Caco-2 (cell line): ENCODE measurements at regions not wholly inside any gene's neighbourhood (a gene's known extent, or its start where the extent isn't known, plus 50 kb on each side); places are given as distances from the start of the nearest gene placed in this dataset.

ENCODE experiments used
- BruUV-seq: library from RNA; stranded (reverse); fragments of 400-500 nt; replicated peaks from 2 replicates; lab custom pipeline; 2021; lab: Mats Ljungman, UMichigan
- CTCF ChIA-PET: fragments of 300-600 bp; sonication (Branson Sonifier 250); formaldehyde crosslinking; loops from one replicate; lab custom pipeline; 2022; ENCODE audit warnings: antibody characterized with exemption; lab: Charles Lee
- POLR2A ChIA-PET: fragments of 300-600 bp; sonication (Branson Sonifier 250); formaldehyde crosslinking; loops from one replicate; lab custom pipeline; 2022; ENCODE audit warnings: antibody characterized with exemption; lab: Charles Lee
- DNase-seq, 2 experiments: peaks; one replicate each; pipeline versions ENCODE4 v3.0.0 to v3.0.0-alpha.2; 2020 to 2022
- H3K27me3 ChIP-seq: replicated peaks from 2 replicates; pipeline ENCODE4 v1.6.0; 2011; ENCODE audit warnings: low read length; ENCODE audit not compliant: control insufficient read depth, insufficient read depth
- H3K36me3 ChIP-seq: 2 replicates; pipeline ENCODE4 v1.5.1; 2011; ENCODE audit warnings: low read length; ENCODE audit not compliant: control insufficient read depth, insufficient read depth
- H3K4me1 ChIP-seq: fragments of 250-450 bp; sonication (Bioruptor Pico); 2 replicates; pipeline ENCODE4 v1.5.1; 2020; ENCODE audit warnings: mild to moderate bottlenecking
- H3K4me3 ChIP-seq: 2 replicates; pipeline ENCODE4 v1.5.1; 2011; ENCODE audit warnings: low read depth, mild to moderate bottlenecking, control low read depth, low read length
- H3K9me3 ChIP-seq: fragments of 250-450 bp; sonication (Bioruptor Pico); 2 replicates; pipeline ENCODE4 v1.5.1; 2020; ENCODE audit warnings: mild to moderate bottlenecking, moderate library complexity
- H3K27ac Mint-ChIP-seq: one replicate; pipeline ENCODE4 v1.8.0; 2022; ENCODE audit warnings: mixed read lengths; ENCODE audit not compliant: unreplicated experiment
- H3K27me3 Mint-ChIP-seq: one replicate; pipeline ENCODE4 v1.8.0; 2022; ENCODE audit warnings: mixed read lengths; ENCODE audit not compliant: insufficient read depth, unreplicated experiment
- H3K36me3 Mint-ChIP-seq: one replicate; pipeline ENCODE4 v1.8.0; 2022; ENCODE audit warnings: mild to moderate bottlenecking, mixed read lengths; ENCODE audit not compliant: insufficient read depth, unreplicated experiment
- H3K4me1 Mint-ChIP-seq: one replicate; pipeline ENCODE4 v1.8.0; 2022; ENCODE audit warnings: low read depth, mixed read lengths; ENCODE audit not compliant: unreplicated experiment
- H3K4me3 Mint-ChIP-seq: one replicate; pipeline ENCODE4 v1.8.0; 2022; ENCODE audit warnings: mild to moderate bottlenecking, moderate library complexity, mixed read lengths; ENCODE audit not compliant: unreplicated experiment
- H3K9me3 Mint-ChIP-seq: one replicate; pipeline ENCODE4 v1.8.0; 2022; ENCODE audit warnings: mixed read lengths; ENCODE audit not compliant: unreplicated experiment
- CTCF ChIP-seq, 2 experiments: fragments of 200-600 bp in 1 of 2; IDR thresholded peaks; 1 replicate in 1 of 2; 2 replicates in 1 of 2; pipeline versions ENCODE4 v1.5.1 to v1.8.0; 2011 to 2022; ENCODE audit warnings: antibody characterized with exemption in 1 of 2, control low read depth in 1 of 2, inconsistent platforms in 1 of 2, low read depth in 1 of 2, low read length in 1 of 2, mild to moderate bottlenecking in 1 of 2, moderate library complexity in 1 of 2; ENCODE audit not compliant: insufficient read depth in 1 of 2, severe bottlenecking in 1 of 2, unreplicated experiment in 1 of 2
- intact Hi-C: fragments of 100-400 bp; cut with micrococcal nuclease; formaldehyde crosslinking; loops from one replicate; pipeline ENCODE4 v1.10.0; 2022; ENCODE audit not compliant: unreplicated experiment

GRCh38 chr16:55047903-55048497, 117.3 kb downstream of the IRX5 start:
- H3K4me3 Mint-ChIP-seq: no peak overlapping the region
- CTCF ChIA-PET: no interaction called here
- POLR2A ChIA-PET: no interaction called here
- H3K9me3 Mint-ChIP-seq: no peaks in the 10 kb centered on the region
- no peak for TF ChIP-seq CTCF (IDR thresholded peaks at IDR 0.05; ENCODE audit: insufficient read depth in 1 of 2, low read depth in 1 of 2, low read length in 1 of 2, severe bottlenecking in 1 of 2, unreplicated experiment in 1 of 2)
- no peaks in the 10 kb centered on the region for H3K27me3 Mint-ChIP-seq
- intact Hi-C loops: loop anchor here (5.0 kb wide), 2 partner anchors 59 to 121 kb away; no protein-coding TSS in a partner anchor
- peak overlapping the region; percentile 79 for H3K27ac Mint-ChIP-seq
- no peaks in the 10 kb centered on the region for H3K27me3 ChIP-seq
- H3K4me1 ChIP-seq: peaks cover 38% of the 10 kb centered on the region
- H3K4me3 ChIP-seq: no peak overlapping the region
- peaks cover 38% of the 10 kb centered on the region for H3K4me1 Mint-ChIP-seq
- no peaks in the 10 kb centered on the region for H3K9me3 ChIP-seq
- no peaks in the 10 kb centered on the region for H3K36me3 ChIP-seq
- BruUV-seq: no TSS peak
- no peak for DNase-seq
- peaks cover 6% of the 10 kb centered on the region for H3K36me3 Mint-ChIP-seq

- Histone ChIP-seq H3K4me3 (no peak overlapping the region), H3K4me1 (peaks cover 38% of the 10 kb centered on the region), H3K9me3 (no peaks in the 10 kb centered on the region), H3K27me3 (no peaks in the 10 kb centered on the region), H3K36me3 (no peaks in the 10 kb centered on the region)
- ChIA-PET CTCF (interaction anchor here (0.6 kb wide), 1 partner anchor 55 kb away, joined by 3 read pairs; no protein-coding TSS in a partner anchor), POLR2A (no interaction called here)
- Mint-ChIP-seq H3K9me3 (no peaks in the 10 kb centered on the region), H3K27me3 (no peaks in the 10 kb centered on the region), H3K4me1 (peaks cover 38% of the 10 kb centered on the region), H3K36me3 (peaks cover 6% of the 10 kb centered on the region), H3K4me3 (no peak overlapping the region), H3K27ac (no peak overlapping the region)
- intact Hi-C loops: loop anchor here (5.0 kb wide), 2 partner anchors 59 to 121 kb away; no protein-coding TSS in a partner anchor
- no peak for DNase-seq
- BruUV-seq: no TSS peak
- no peak for TF ChIP-seq CTCF (IDR thresholded peaks at IDR 0.05; ENCODE audit: insufficient read depth in 1 of 2, low read depth in 1 of 2, low read length in 1 of 2, severe bottlenecking in 1 of 2, unreplicated experiment in 1 of 2)
These were observed 118.1 kb downstream of the IRX5 start for GRCh38 chr16:55048745-55049144.

DNA sequence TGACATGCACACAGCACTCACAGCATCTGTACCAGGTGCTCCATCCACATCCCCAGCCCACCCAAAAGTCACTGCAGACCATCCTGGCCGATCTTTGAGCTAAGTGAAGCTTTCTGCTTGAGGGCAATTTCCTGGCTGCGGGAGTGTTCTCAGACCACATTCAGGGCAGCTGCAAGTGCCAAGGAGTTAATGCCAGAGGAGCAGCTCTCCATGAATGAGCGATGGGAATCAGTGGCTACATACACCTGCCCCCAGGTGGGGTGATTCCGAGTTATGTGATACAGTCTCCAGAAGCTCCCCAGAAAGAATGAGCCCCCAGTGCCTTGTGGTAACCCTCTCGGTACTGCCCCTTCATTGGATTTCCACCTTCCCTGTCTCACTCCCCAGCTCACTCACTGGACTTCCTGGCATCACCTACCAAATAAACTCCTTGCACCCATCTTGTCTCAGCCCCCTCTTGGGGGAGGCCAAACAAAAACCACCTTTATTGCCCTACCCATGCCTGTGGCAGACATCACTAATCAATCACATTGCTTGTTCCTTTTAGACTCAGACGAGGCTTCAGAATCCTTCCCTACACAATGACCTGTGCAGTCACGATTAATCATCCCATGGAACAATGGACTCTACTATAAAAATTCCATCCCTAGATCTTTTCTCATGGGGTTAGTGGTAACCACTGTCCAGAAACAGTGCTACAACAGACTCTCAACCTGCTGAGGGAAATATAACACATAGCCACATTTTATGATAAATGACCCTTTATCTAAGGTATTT, 121.1 kb downstream of the IRX5 start:
- no peaks in the 10 kb centered on the region for H3K27me3 Mint-ChIP-seq
- POLR2A ChIA-PET: no interaction called here
- Histone ChIP-seq H3K4me1 (peaks cover 9% of the 10 kb centered on the region), H3K27me3 (no peaks in the 10 kb centered on the region), H3K36me3 (no peaks in the 10 kb centered on the region), H3K4me3 (no peak overlapping the region), H3K9me3 (no peaks in the 10 kb centered on the region; the same call in 1 of the 2 replicates)
- H3K27ac Mint-ChIP-seq: peak overlapping the region; percentile 19
- peaks cover 20% of the 10 kb centered on the region for H3K4me1 Mint-ChIP-seq
- BruUV-seq: no TSS peak
- no peak overlapping the region for H3K4me3 Mint-ChIP-seq
- DNase-seq: peak in 1 of 2 experiments; percentile 25
- TF ChIP-seq CTCF (IDR thresholded peaks at IDR 0.05; ENCODE audit: insufficient read depth in 1 of 2, low read depth in 1 of 2, low read length in 1 of 2, severe bottlenecking in 1 of 2, unreplicated experiment in 1 of 2): no peak
- H3K36me3 Mint-ChIP-seq: peaks cover 6% of the 10 kb centered on the region
- H3K9me3 Mint-ChIP-seq: peaks cover 9% of the 10 kb centered on the region
- intact Hi-C loops: no loop called here
- CTCF ChIA-PET: interaction anchor here (1.0 kb wide), 1 partner anchor 10 kb away, joined by 3 read pairs; no protein-coding TSS in a partner anchor
